HEK293 (cell line): ENCODE measurements at regions not wholly inside any gene's neighbourhood (a gene's known extent, or its start where the extent isn't known, plus 50 kb on each side); places are given as distances from the start of the nearest gene placed in this dataset.

Source experiments
- CTCF ChIA-PET: fragments of 350-600 bp; formaldehyde crosslinking; extraction: SDS; loops from one replicate; lab custom pipeline; 2021; ENCODE audit warnings: antibody characterized with exemption; lab: Yijun Ruan, JAX
- POLR2A ChIA-PET: fragments of 300-600 bp; formaldehyde crosslinking; extraction: SDS; loops from one replicate; lab custom pipeline; 2020; ENCODE audit warnings: antibody characterized with exemption, inconsistent platforms; lab: Yijun Ruan, JAX
- H3K27ac ChIP-seq: fragments of 200-500 bp; sonication (Bioruptor generic); 2 replicates; pipeline ENCODE4 v1.5.1; 2014; ENCODE audit warnings: low read depth, low read length, control low read depth, inconsistent platforms; ENCODE audit errors: extremely low read depth
- H3K36me3 ChIP-seq, 2 experiments: fragments of 200-500 bp in 1 of 2; sonication (Bioruptor generic) in 1 of 2; 1 replicate in 1 of 2; 2 replicates in 1 of 2; pipeline ENCODE4 v1.5.1; 2014 to 2017; ENCODE audit warnings: inconsistent platforms in 2 of 2, low read length in 2 of 2; ENCODE audit not compliant: control insufficient read depth in 2 of 2, insufficient read depth in 1 of 2
- H3K4me1 ChIP-seq: fragments of 200-500 bp; sonication (Bioruptor generic); 2 replicates; pipeline ENCODE4 v1.5.1; 2014; ENCODE audit warnings: mild to moderate bottlenecking, low read length, inconsistent platforms; ENCODE audit not compliant: control insufficient read depth, insufficient read depth
- H3K4me3 ChIP-seq: 2 replicates; pipeline ENCODE4 v1.5.1; 2011; ENCODE audit warnings: low read depth, mild to moderate bottlenecking, control low read depth, low read length, moderate library complexity
- H3K9me3 ChIP-seq: fragments of 200-500 bp; sonication (Bioruptor generic); 2 replicates; pipeline ENCODE4 v1.5.1; 2014; ENCODE audit warnings: low read depth, low read length, inconsistent platforms; ENCODE audit not compliant: control insufficient read depth, insufficient read depth
- ATF2 ChIP-seq: fragments of 450-650 bp; formaldehyde crosslinking; IDR thresholded peaks from 2 replicates; pipeline ENCODE4 v1.5.1; 2016; ENCODE audit warnings: missing biosample characterization, missing genetic modification characterization, low read depth
- CTCF ChIP-seq: fragments of 450-650 bp; formaldehyde crosslinking; IDR thresholded peaks from 2 replicates; pipeline ENCODE4 v1.5.1; 2016; ENCODE audit warnings: missing biosample characterization, missing genetic modification characterization
- HOXC10 ChIP-seq: sonication (generic); formaldehyde crosslinking; IDR thresholded peaks from 2 replicates; pipeline ENCODE4 v1.8.1; 2023; ENCODE audit warnings: mild to moderate bottlenecking, missing genetic modification reagents
- REPIN1 ChIP-seq: fragments of 450-650 bp; formaldehyde crosslinking; IDR thresholded peaks from 2 replicates; pipeline ENCODE4 v1.5.1; 2017; ENCODE audit warnings: missing biosample characterization, missing genetic modification characterization, low read depth
- SALL2 ChIP-seq: fragments of 450-650 bp; formaldehyde crosslinking; IDR thresholded peaks from 2 replicates; pipeline ENCODE4 v1.5.0; 2017; ENCODE audit warnings: missing biosample characterization, mild to moderate bottlenecking, missing genetic modification characterization, borderline replicate concordance
- TCF7L2 ChIP-seq: IDR thresholded peaks from 2 replicates; pipeline ENCODE4 v1.6.1; 2011; ENCODE audit warnings: low read depth, mild to moderate bottlenecking, inconsistent platforms, low read length, moderate library complexity, borderline replicate concordance
- TSHZ1 ChIP-seq: fragments of 450-650 bp; formaldehyde crosslinking; IDR thresholded peaks from 2 replicates; pipeline ENCODE4 v1.5.1; 2016; ENCODE audit warnings: missing biosample characterization, missing genetic modification characterization, borderline replicate concordance
- ZFHX2 ChIP-seq: fragments of 450-650 bp; formaldehyde crosslinking; conservative IDR thresholded peaks from 2 replicates; pipeline ENCODE4 v1.5.1; 2016; ENCODE audit warnings: missing biosample characterization, missing genetic modification characterization
- ZNF146 ChIP-seq: fragments of 450-650 bp; formaldehyde crosslinking; IDR thresholded peaks from 2 replicates; pipeline ENCODE4 v1.5.1; 2016; ENCODE audit warnings: missing biosample characterization, missing genetic modification characterization
- ZNF148 ChIP-seq: fragments of 450-650 bp; formaldehyde crosslinking; IDR thresholded peaks from 2 replicates; pipeline ENCODE4 v1.5.0; 2017; ENCODE audit warnings: missing biosample characterization, missing genetic modification characterization, borderline replicate concordance
- ZNF223 ChIP-seq: fragments of 450-650 bp; formaldehyde crosslinking; IDR thresholded peaks from 2 replicates; pipeline ENCODE4 v1.5.1; 2016; ENCODE audit warnings: missing biosample characterization, missing genetic modification characterization
- ZNF248 ChIP-seq: fragments of 450-650 bp; formaldehyde crosslinking; IDR thresholded peaks from 2 replicates; pipeline ENCODE4 v1.5.1; 2017; ENCODE audit warnings: missing biosample characterization, missing genetic modification characterization
- ZNF26 ChIP-seq: fragments of 450-650 bp; formaldehyde crosslinking; IDR thresholded peaks from 2 replicates; pipeline ENCODE4 v1.5.1; 2016; ENCODE audit warnings: missing biosample characterization, missing genetic modification characterization
- ZNF311 ChIP-seq: fragments of 450-650 bp; formaldehyde crosslinking; IDR thresholded peaks from 2 replicates; pipeline ENCODE4 v1.5.1; 2017; ENCODE audit warnings: missing biosample characterization, missing genetic modification characterization, borderline replicate concordance
- ZNF37A ChIP-seq: fragments of 450-650 bp; IDR thresholded peaks from 2 replicates; pipeline ENCODE4 v1.5.1; 2018; ENCODE audit warnings: missing biosample characterization, missing genetic modification characterization
- ZNF391 ChIP-seq: fragments of 450-650 bp; formaldehyde crosslinking; IDR thresholded peaks from 2 replicates; pipeline ENCODE4 v1.5.1; 2016; ENCODE audit warnings: low read depth, missing biosample characterization, missing genetic modification characterization, borderline replicate concordance
- ZNF394 ChIP-seq: fragments of 450-650 bp; formaldehyde crosslinking; IDR thresholded peaks from 2 replicates; pipeline ENCODE4 v1.5.1; 2016; ENCODE audit warnings: missing biosample characterization, missing genetic modification characterization, mild to moderate bottlenecking, moderate library complexity, borderline replicate concordance
- ZNF501 ChIP-seq: fragments of 450-650 bp; formaldehyde crosslinking; IDR thresholded peaks from 2 replicates; pipeline ENCODE4 v1.5.1; 2016; ENCODE audit warnings: missing biosample characterization, missing genetic modification characterization
- ZNF558 ChIP-seq: fragments of 450-650 bp; formaldehyde crosslinking; IDR thresholded peaks from 2 replicates; pipeline ENCODE4 v1.5.1; 2016; ENCODE audit warnings: missing biosample characterization, missing genetic modification characterization
- ZNF596 ChIP-seq: fragments of 450-650 bp; IDR thresholded peaks from 2 replicates; pipeline ENCODE4 v1.5.0; 2018; ENCODE audit warnings: missing biosample characterization, mild to moderate bottlenecking, missing genetic modification characterization, moderate library complexity
- ZNF654 ChIP-seq: fragments of 450-650 bp; formaldehyde crosslinking; IDR thresholded peaks from 2 replicates; pipeline ENCODE4 v1.5.1; 2016; ENCODE audit warnings: low read depth, missing biosample characterization, missing genetic modification characterization
- ZNF777 ChIP-seq: fragments of 450-650 bp; formaldehyde crosslinking; IDR thresholded peaks from 2 replicates; pipeline ENCODE4 v1.5.1; 2017; ENCODE audit warnings: missing biosample characterization, missing genetic modification characterization, borderline replicate concordance
- ZNF843 ChIP-seq: fragments of 450-650 bp; formaldehyde crosslinking; IDR thresholded peaks from 2 replicates; pipeline ENCODE4 v1.5.1; 2016; ENCODE audit warnings: missing biosample characterization, missing genetic modification characterization
- ZSCAN4 ChIP-seq: fragments of 450-650 bp; formaldehyde crosslinking; IDR thresholded peaks from 2 replicates; pipeline ENCODE4 v1.5.1; 2017; ENCODE audit warnings: missing biosample characterization, missing genetic modification characterization

- no peaks in the 10 kb centered on the region; the same call in 1 of the 2 replicates for H3K4me1 ChIP-seq
- ChIA-PET POLR2A (no interaction called here), CTCF (interaction anchor here (0.8 kb wide), 1 partner anchor 181 kb away, joined by 9 read pairs; no protein-coding TSS in a partner anchor)
- TF ChIP-seq ZNF26 (tag by site-specific recombination), result no peak
- TF ChIP-seq TCF7L2, result no peak
- no peak for TF ChIP-seq ATF2 (tag by site-specific recombination)
- TF ChIP-seq REPIN1 (tag by site-specific recombination), result no peak
- TF ChIP-seq TSHZ1 (tag by site-specific recombination), result no peak
- no peak for TF ChIP-seq ZSCAN4
- TF ChIP-seq ZNF37A (tag by site-specific recombination), result no peak
- TF ChIP-seq ZNF223 (tag by site-specific recombination), result no peak
- TF ChIP-seq HOXC10, result no peak
- no peak for TF ChIP-seq ZFHX2 (tag by site-specific recombination)
- no peak for TF ChIP-seq CTCF
- no peak for TF ChIP-seq ZNF146
- TF ChIP-seq, all 188 proteins: peak for 0
- Histone ChIP-seq H3K9me3 (no peaks in the 10 kb centered on the region), H3K36me3 (no peaks in the 10 kb centered on the region), H3K27ac (no peak overlapping the region), H3K4me3 (no peak overlapping the region)
These were observed 124.1 kb downstream of the C9orf152 start for GRCh38 chr9:110083866-110084265.

GRCh38 chr9:110086537-110086936 is 121.4 kb downstream of the C9orf152 start:
- Histone ChIP-seq H3K36me3 (no peaks in the 10 kb centered on the region), H3K4me3 (no peak overlapping the region), H3K9me3 (no peaks in the 10 kb centered on the region), H3K27ac (no peak overlapping the region), H3K4me1 (peaks cover 5% of the 10 kb centered on the region)
- ChIA-PET POLR2A (no interaction called here), CTCF (no interaction called here)
- TF ChIP-seq ZNF654 (tag by site-specific recombination) (no peak), ZNF843 (tag by site-specific recombination) (no peak), ZNF777 (tag by site-specific recombination) (no peak), SALL2 (tag by site-specific recombination) (no peak), ZNF248 (no peak), ZNF311 (tag by site-specific recombination) (no peak), ZNF391 (no peak), ZNF394 (tag by site-specific recombination) (no peak), ZNF148 (tag by site-specific recombination) (no peak), ZNF501 (no peak), ZNF558 (no peak), ZNF596 (no peak)
